ENCODE measurements at regions not wholly inside any gene's neighbourhood (a gene's known extent, or its start where the extent isn't known, plus 50 kb on each side); places are given as distances from the start of the nearest gene placed in this dataset.

DNA sequence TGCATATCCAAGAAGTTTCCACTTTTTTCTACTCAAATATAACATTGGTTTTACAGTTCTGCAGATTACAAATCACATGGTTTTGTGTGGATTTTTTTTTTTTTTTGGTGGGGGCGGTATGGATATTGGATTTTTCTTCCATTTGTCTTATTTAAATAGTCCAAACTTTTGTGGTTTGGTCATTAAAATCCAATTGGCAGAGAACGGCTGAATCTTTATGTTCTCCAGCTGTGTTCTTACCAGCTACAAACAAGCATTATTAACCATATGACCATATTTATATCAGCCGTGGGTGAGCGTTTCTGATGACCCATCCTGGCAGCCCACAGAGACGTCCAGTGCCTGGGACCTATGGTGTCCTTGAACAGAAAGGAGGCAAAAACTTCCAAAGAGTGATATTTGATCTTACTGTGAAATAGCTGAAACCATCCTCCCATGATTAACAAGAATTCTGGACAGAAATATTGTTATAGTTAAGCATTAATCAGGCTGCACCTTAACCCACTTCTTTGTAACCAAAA lies 200.4 kb downstream of the LYPLAL1 start:
- POLR2A ChIA-PET: no interaction called here
- Histone ChIP-seq H3K9me3 (ENCODE audit: control insufficient read depth in 1 of 2, insufficient read depth in 1 of 2, low read depth in 1 of 2, low read length in 2 of 2) (no peaks in the 10 kb centered on the region), H3K36me3 (ENCODE audit: control insufficient read depth in 1 of 2, insufficient read depth in 2 of 2, low read length in 2 of 2) (no peaks in the 10 kb centered on the region), H3K27me3 (ENCODE audit: insufficient read depth, low read length) (no peaks in the 10 kb centered on the region), H3K9ac (ENCODE audit: low read length) (no peak overlapping the region), H4K20me1 (ENCODE audit: insufficient read depth) (no peaks in the 10 kb centered on the region), H3K4me3 (replicated peaks in 1 of 2; ENCODE audit: low read depth in 1 of 2, low read length in 2 of 2) (no peak overlapping the region), H3K4me2 (ENCODE audit: low read length) (no peak overlapping the region), H2AFZ (ENCODE audit: low read depth, low read length, poor library complexity, severe bottlenecking) (no peak overlapping the region), H3K27ac (ENCODE audit: low read depth, low read length) (no peak overlapping the region), H3K79me2 (ENCODE audit: insufficient read depth, low read length) (no peaks in the 10 kb centered on the region), H3K9me2 (ENCODE audit: insufficient read depth) (no peaks in the 10 kb centered on the region), H3K4me1 (ENCODE audit: control insufficient read depth in 1 of 2, insufficient read depth in 2 of 2, low read length in 2 of 2) (no peaks in the 10 kb centered on the region)
- CTCF ChIA-PET: no interaction called here
- TF ChIP-seq, protein P1, sequence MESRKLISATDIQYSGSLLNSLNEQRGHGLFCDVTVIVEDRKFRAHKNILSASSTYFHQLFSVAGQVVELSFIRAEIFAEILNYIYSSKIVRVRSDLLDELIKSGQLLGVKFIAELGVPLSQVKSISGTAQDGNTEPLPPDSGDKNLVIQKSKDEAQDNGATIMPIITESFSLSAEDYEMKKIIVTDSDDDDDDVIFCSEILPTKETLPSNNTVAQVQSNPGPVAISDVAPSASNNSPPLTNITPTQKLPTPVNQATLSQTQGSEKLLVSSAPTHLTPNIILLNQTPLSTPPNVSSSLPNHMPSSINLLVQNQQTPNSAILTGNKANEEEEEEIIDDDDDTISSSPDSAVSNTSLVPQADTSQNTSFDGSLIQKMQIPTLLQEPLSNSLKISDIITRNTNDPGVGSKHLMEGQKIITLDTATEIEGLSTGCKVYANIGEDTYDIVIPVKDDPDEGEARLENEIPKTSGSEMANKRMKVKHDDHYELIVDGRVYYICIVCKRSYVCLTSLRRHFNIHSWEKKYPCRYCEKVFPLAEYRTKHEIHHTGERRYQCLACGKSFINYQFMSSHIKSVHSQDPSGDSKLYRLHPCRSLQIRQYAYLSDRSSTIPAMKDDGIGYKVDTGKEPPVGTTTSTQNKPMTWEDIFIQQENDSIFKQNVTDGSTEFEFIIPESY (IDR thresholded peaks at IDR 0.05; ENCODE audit: extremely low read depth, insufficient replicate concordance, low read length): no peak
- TF ChIP-seq, protein P2, sequence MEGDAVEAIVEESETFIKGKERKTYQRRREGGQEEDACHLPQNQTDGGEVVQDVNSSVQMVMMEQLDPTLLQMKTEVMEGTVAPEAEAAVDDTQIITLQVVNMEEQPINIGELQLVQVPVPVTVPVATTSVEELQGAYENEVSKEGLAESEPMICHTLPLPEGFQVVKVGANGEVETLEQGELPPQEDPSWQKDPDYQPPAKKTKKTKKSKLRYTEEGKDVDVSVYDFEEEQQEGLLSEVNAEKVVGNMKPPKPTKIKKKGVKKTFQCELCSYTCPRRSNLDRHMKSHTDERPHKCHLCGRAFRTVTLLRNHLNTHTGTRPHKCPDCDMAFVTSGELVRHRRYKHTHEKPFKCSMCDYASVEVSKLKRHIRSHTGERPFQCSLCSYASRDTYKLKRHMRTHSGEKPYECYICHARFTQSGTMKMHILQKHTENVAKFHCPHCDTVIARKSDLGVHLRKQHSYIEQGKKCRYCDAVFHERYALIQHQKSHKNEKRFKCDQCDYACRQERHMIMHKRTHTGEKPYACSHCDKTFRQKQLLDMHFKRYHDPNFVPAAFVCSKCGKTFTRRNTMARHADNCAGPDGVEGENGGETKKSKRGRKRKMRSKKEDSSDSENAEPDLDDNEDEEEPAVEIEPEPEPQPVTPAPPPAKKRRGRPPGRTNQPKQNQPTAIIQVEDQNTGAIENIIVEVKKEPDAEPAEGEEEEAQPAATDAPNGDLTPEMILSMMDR (IDR thresholded peaks at IDR 0.05 in 2 of 3, conservative IDR thresholded peaks at IDR 0.05 in 1 of 3; ENCODE audit: borderline replicate concordance in 1 of 3, insufficient read depth in 1 of 3, low read depth in 2 of 3, low read length in 2 of 3): no peak
- TF ChIP-seq ELF1 (IDR thresholded peaks at IDR 0.05; ENCODE audit: borderline replicate concordance, low read depth): no peak
- no peak for ATAC-seq
- RAD21 ChIA-PET (ENCODE audit: low non-redundant PET in 1 of 2, low total read pairs in 2 of 2, uncharacterized antibody in 2 of 2, unreplicated experiment in 2 of 2): no interaction called here
- no TSS peak for BruUV-seq (replicated peaks)
- intact Hi-C loops (cut with micrococcal nuclease): no loop called here
- no peak for DNase-seq (ENCODE audit: low read depth, low spot score)

DNA sequence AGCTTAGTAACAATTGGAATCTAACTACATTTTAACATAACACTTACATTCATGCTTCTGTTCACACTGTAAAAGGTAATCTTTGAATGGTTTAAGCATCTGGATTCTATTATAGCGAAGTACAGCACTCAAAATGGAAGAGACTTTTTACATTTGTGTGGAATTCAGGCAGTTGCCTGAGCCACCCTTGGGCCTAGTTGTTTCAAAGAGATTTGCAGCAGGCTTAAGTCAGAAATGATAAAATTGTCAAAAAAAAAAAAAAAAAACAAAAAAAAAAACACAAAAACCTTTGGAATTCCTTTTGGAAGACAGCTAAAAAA lies 199.9 kb downstream of the LYPLAL1 start:
- no peaks in the 10 kb centered on the region for H3K79me2 ChIP-seq (ENCODE audit: insufficient read depth, low read length)
- RAD21 ChIA-PET (ENCODE audit: low non-redundant PET in 1 of 2, low total read pairs in 2 of 2, uncharacterized antibody in 2 of 2, unreplicated experiment in 2 of 2): no interaction called here
- no peak overlapping the region for H3K4me2 ChIP-seq (ENCODE audit: low read length)
- no peaks in the 10 kb centered on the region for H3K9me3 ChIP-seq (ENCODE audit: control insufficient read depth in 1 of 2, insufficient read depth in 1 of 2, low read depth in 1 of 2, low read length in 2 of 2)
- no peaks in the 10 kb centered on the region for H3K4me1 ChIP-seq (ENCODE audit: control insufficient read depth in 1 of 2, insufficient read depth in 2 of 2, low read length in 2 of 2)
- ATAC-seq (no peak), DNase-seq (ENCODE audit: low read depth, low spot score) (no peak)
- H3K9ac ChIP-seq (ENCODE audit: low read length): no peak overlapping the region
- H4K20me1 ChIP-seq (ENCODE audit: insufficient read depth): no peaks in the 10 kb centered on the region
- CTCF ChIA-PET: no interaction called here
- POLR2A ChIA-PET: no interaction called here
- no peak overlapping the region for H3K27ac ChIP-seq (ENCODE audit: low read depth, low read length)
- no peak overlapping the region for H2AFZ ChIP-seq (ENCODE audit: low read depth, low read length, poor library complexity, severe bottlenecking)
- no peaks in the 10 kb centered on the region for H3K9me2 ChIP-seq (ENCODE audit: insufficient read depth)
- H3K27me3 ChIP-seq (ENCODE audit: insufficient read depth, low read length): no peaks in the 10 kb centered on the region
- H3K36me3 ChIP-seq (ENCODE audit: control insufficient read depth in 1 of 2, insufficient read depth in 2 of 2, low read length in 2 of 2): no peaks in the 10 kb centered on the region
- intact Hi-C loops (cut with micrococcal nuclease): no loop called here
- H3K4me3 ChIP-seq (replicated peaks in 1 of 2; ENCODE audit: low read depth in 1 of 2, low read length in 2 of 2): no peak overlapping the region
- no TSS peak for BruUV-seq (replicated peaks)
- TF ChIP-seq EZH2 (IDR thresholded peaks at IDR 0.05) (no peak), EGR1 (IDR thresholded peaks at IDR 0.05; ENCODE audit: low read depth) (no peak), JUND (IDR thresholded peaks at IDR 0.05) (no peak), POLR2AphosphoS5 (IDR thresholded peaks at IDR 0.05; ENCODE audit: low read depth, low read length) (no peak), FOSL1 (IDR thresholded peaks at IDR 0.05; ENCODE audit: low read depth) (no peak)
- TF ChIP-seq, protein P3, sequence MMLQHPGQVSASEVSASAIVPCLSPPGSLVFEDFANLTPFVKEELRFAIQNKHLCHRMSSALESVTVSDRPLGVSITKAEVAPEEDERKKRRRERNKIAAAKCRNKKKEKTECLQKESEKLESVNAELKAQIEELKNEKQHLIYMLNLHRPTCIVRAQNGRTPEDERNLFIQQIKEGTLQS (IDR thresholded peaks at IDR 0.05): no peak
- TF ChIP-seq, protein P4, sequence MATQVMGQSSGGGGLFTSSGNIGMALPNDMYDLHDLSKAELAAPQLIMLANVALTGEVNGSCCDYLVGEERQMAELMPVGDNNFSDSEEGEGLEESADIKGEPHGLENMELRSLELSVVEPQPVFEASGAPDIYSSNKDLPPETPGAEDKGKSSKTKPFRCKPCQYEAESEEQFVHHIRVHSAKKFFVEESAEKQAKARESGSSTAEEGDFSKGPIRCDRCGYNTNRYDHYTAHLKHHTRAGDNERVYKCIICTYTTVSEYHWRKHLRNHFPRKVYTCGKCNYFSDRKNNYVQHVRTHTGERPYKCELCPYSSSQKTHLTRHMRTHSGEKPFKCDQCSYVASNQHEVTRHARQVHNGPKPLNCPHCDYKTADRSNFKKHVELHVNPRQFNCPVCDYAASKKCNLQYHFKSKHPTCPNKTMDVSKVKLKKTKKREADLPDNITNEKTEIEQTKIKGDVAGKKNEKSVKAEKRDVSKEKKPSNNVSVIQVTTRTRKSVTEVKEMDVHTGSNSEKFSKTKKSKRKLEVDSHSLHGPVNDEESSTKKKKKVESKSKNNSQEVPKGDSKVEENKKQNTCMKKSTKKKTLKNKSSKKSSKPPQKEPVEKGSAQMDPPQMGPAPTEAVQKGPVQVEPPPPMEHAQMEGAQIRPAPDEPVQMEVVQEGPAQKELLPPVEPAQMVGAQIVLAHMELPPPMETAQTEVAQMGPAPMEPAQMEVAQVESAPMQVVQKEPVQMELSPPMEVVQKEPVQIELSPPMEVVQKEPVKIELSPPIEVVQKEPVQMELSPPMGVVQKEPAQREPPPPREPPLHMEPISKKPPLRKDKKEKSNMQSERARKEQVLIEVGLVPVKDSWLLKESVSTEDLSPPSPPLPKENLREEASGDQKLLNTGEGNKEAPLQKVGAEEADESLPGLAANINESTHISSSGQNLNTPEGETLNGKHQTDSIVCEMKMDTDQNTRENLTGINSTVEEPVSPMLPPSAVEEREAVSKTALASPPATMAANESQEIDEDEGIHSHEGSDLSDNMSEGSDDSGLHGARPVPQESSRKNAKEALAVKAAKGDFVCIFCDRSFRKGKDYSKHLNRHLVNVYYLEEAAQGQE (IDR thresholded peaks at IDR 0.05; ENCODE audit: low read depth): no peak
- TF ChIP-seq, protein P1 (IDR thresholded peaks at IDR 0.05; ENCODE audit: extremely low read depth, insufficient replicate concordance, low read length): no peak

Measured in HCT116 (cell line).